C4-2B (cell line): ENCODE measurements at regions not wholly inside any gene's neighbourhood (a gene's known extent, or its start where the extent isn't known, plus 50 kb on each side); places are given as distances from the start of the nearest gene placed in this dataset.
"Not testable (repeated sequence)": the region's sequence is repeated elsewhere in the genome, so short reads cannot be mapped to it uniquely, and the experiment has no call there.

Experiments used
- H3K27ac ChIP-seq: fragments of 450-650 bp; 2 replicates; pipeline ENCODE4 v1.5.1; 2017
- ZFX ChIP-seq: fragments of 450-650 bp; IDR thresholded peaks from 2 replicates; pipeline ENCODE4 v1.6.1; 2017
- TF ChIP-seq, protein P1 (sequence below): fragments of 450-650 bp; conservative IDR thresholded peaks from 2 replicates; pipeline ENCODE4 v1.5.1; 2017; ENCODE audit warnings: mild to moderate bottlenecking

DNA sequence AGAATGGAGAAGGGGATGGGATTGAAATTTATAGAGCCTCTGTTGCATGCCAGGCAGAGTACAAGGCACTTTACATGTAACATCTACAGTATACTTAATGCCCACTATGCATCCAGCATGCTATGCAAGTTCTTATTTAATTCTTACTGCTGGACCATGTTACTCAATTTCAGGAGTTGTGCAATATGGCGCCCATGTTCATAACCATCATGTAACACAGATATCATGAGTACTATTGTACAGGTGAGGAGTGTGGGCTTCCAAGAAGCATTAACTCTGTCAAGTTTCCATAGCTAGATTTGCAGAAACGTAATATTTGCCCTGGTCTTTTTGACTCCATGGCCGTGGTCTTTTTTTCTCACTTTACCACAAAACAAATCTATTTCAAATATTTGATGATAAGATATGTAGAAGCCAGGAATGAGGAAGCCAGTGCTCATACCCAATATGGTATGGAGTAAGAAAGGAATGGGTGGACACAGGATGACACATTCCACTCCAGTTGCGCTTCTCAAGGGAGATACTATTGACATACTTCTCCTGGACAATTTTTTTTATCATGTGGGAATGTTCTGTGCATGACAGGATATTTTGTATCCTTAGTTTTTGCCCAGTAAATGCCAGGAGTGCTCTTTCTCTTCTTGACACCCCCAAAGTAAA is 191.8 kb downstream of the C12orf75 start:
- no peak overlapping the region for H3K27ac ChIP-seq
- TF ChIP-seq, protein P1, sequence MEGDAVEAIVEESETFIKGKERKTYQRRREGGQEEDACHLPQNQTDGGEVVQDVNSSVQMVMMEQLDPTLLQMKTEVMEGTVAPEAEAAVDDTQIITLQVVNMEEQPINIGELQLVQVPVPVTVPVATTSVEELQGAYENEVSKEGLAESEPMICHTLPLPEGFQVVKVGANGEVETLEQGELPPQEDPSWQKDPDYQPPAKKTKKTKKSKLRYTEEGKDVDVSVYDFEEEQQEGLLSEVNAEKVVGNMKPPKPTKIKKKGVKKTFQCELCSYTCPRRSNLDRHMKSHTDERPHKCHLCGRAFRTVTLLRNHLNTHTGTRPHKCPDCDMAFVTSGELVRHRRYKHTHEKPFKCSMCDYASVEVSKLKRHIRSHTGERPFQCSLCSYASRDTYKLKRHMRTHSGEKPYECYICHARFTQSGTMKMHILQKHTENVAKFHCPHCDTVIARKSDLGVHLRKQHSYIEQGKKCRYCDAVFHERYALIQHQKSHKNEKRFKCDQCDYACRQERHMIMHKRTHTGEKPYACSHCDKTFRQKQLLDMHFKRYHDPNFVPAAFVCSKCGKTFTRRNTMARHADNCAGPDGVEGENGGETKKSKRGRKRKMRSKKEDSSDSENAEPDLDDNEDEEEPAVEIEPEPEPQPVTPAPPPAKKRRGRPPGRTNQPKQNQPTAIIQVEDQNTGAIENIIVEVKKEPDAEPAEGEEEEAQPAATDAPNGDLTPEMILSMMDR: no peak
- no peak for TF ChIP-seq ZFX

DNA sequence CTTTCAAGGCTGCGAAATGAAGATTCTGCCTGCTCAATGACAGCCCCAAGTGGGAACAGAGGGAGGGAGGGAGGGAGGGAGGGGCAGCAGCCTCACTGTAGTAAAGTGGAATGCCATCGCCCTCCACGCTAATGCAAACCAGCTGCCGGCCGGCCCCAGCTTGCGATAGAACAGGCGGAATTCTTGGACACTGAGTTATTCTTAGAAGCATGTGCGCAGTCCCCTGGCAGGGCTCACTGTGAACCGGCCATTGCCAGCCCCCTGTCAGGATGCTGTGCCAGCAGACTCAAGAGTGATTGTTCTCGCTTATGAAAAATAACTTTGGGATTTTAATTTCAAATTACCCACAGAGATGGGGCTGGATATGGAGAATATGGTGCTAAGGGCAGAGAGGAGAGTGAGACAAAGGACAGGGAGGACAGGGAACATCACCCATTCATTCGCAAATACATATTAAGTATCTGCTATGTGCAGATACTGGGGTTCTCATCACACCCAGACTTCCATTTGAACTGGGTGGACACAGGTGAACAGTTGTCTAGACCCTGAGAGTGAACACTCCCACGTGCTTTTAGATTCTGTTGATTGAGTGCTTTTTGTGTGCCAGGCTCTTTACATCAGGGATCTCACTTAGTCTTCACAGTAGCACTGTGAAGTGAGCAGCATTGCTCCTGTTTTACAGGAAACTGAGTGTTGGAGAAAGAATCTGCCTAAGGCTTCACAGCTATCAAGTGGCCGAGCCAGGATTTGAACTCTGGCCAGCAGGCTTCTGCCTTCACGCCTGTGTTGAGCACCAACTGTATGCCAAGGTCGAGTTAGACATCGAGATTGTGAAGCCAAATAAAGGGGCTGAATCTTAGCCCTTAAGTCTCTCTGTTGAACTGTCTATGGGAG is 192.9 kb downstream of the C12orf75 start:
- no peak for TF ChIP-seq ZFX
- TF ChIP-seq, protein P1: no peak
- no peak overlapping the region for H3K27ac ChIP-seq

DNA sequence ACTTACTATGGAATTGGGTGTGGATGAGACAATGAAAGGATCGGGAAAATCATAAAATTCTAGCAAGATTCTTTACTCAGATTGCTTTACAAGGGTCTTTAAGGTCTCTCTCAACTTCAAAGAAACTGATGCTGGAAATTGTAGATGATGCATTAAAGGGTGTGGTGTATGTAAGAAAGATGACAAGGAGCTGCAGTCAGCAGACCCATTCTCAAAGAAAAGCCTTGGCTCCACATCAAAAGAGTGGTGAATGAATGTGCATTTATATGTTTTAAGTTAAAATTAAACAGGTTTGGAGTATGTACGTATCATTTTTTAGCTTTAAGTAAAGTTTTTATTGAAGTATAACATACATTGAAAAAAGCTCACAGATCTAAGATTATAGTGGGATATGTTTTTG is 194.5 kb downstream of the C12orf75 start:
- TF ChIP-seq, protein P1: no peak
- TF ChIP-seq ZFX: no peak
- no peak overlapping the region for H3K27ac ChIP-seq

DNA sequence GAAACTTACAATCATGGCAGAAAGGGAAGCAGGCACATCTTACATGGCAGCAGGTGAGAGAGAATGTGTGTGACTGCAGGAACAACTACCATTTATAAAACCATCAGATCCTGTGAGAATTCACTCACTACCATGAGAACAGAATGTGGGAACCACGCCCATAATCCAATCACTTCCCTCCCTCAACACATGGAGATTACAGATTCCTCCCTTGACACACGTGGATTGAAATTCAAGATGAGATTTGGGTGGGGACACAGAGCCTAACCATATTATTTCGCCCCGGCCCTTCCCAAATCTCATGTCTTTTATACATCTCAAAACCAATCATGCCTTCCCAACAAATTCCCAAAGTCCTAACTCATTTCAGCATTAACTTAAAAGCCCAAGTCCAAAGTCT is 203.6 kb downstream of the C12orf75 start:
- TF ChIP-seq, protein P1: no peak
- TF ChIP-seq ZFX: no peak
- H3K27ac ChIP-seq: no peak overlapping the region

DNA sequence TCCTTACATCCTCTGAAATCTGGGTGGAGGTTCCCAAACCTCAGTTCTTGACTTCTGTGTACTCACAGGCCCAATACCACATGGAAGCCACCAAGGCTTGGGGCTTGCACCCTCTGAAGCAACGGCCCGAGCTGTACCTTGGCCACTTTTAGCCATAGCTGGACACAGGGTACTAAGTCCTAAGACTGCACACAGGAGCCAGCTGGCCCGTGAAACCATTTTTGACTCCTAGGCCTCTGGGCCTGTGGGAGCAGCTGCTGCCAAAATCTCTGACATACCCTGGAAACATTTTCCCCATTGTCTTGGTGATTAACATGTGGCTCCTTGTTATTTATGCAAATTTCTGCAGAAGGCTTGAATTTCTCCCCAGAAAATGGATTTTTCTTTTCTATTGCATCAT is 204.5 kb downstream of the C12orf75 start:
- not testable (repeated sequence) for H3K27ac ChIP-seq

DNA sequence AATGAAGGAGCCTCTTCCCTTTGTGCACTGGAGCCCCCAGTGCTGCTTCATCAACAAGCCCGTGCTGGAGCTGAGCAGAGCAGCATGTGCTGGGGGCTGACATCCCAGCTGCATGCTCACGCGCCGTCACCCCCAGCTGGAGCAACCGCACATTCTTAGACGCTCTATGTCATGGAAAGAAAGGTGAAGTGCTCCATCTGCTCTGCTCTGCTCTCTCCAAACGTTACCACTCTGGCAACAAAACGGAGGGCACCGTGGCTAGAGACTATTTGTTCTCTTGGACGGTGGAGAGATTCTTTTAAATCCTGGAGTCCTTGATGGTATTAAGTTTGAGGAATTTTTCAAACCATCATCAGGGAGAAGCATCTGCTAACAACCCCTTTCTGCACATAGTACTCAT is 208.4 kb downstream of the C12orf75 start:
- no peak overlapping the region for H3K27ac ChIP-seq
- TF ChIP-seq, protein P1: no peak
- TF ChIP-seq ZFX: no peak

DNA sequence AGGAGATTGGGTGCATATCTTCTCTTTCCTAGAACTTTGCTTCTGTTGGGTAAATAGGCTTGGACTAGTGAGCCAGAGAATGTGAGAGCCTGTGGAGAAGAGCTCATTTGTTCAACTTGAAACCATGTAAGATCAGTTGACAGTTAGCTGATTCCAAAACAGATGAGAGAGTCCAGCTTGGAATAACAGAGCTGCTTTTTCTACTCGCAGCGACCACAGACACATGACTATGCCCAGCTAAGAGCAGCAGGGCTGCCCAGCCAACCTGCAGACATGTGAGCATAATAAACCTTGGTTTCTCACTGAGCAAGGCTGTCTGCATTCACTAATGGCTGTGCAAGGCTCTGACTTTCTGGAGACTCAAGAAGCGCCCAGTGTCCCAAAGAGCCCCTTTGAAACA is 209.2 kb downstream of the C12orf75 start:
- no peak overlapping the region for H3K27ac ChIP-seq
- TF ChIP-seq ZFX: no peak
- TF ChIP-seq, protein P1: no peak
